ENCODE measurements at regions not wholly inside any gene's neighbourhood (a gene's known extent, or its start where the extent isn't known, plus 50 kb on each side); places are given as distances from the start of the nearest gene placed in this dataset.

DNA sequence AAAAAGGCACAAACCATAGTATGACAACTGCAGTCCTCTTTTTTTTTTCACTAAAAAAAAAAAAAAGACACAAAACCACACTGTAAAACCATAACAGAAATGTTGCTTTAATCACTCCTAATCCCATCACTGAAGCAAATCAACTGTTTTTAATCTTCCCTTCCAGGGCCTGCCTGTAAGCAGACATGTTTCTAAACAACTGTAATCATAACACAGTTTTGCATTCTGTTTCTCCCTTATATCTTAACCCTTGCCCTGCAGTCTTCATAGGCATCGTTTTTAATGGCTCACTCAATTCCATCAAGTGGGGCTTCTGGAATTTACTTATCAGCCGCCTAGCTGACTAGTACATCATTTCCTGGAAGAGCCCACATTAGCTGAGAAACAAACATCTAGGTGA, 111.0 kb upstream of the SLC25A48 start:
- no peak for ATAC-seq
- TF ChIP-seq ZFP30 (CRISPR knock-in tag; IDR thresholded peaks at IDR 0.05) = no peak

DNA sequence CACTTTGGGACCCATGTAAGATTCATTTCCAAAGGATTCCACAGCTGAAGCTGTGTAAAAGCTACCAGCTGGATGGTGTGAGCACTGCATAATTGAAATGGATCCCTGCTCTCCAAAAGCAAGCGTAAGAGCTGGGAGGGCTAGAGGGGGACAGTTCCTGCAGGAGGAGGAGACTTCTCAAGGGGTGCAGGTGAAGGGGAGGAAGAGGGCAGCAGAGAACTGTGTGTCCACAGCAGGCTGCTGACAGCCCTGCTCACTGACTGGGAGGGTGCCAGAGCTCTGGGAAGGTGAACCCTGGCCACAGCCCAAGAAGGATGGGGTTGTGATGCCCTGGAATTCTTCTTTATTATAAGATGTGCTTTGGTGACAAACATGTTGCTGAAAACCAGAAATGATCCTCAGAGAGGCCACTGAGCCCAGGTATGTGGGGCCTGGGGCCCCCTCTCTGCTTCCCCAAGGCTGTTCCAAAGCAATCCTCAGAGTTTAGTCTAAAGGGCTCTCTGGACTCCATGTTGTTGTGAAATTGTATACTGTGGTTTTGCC, 112.8 kb upstream of the SLC25A48 start:
- TF ChIP-seq CSDC2 (CRISPR knock-in tag; IDR thresholded peaks at IDR 0.05) = no peak
- TF ChIP-seq TOX (CRISPR knock-in tag; IDR thresholded peaks at IDR 0.05; ENCODE audit: borderline replicate concordance) = no peak
- TF ChIP-seq ZC3H10 (CRISPR knock-in tag; IDR thresholded peaks at IDR 0.05) = no peak
- TF ChIP-seq ZNF8 (CRISPR knock-in tag; IDR thresholded peaks at IDR 0.05) = no peak
- TF ChIP-seq ZFP3 (CRISPR knock-in tag; IDR thresholded peaks at IDR 0.05) = no peak
- ATAC-seq = no peak

DNA sequence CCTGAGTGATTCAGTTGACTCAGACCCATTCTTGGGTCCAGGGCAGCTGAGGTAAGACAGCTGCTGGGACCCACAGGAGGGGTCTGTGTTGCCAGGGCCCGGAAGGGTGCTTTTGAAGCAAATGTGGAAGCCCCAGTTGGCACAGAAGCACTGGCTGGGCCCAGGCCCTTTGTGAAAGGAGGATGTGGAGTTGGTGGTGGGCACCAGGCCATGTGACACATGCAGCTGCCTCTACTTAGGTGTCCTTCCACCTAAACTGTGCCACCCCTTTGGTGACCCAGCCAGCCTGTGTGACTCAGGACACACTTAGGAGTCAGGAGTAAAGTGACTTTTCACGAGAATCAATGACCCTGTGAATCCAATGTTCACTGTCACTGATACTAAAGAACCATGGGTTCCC, 114.3 kb upstream of the SLC25A48 start:
- no peak for TF ChIP-seq ISL1 (CRISPR knock-in tag; IDR thresholded peaks at IDR 0.05)
- TF ChIP-seq ESRRG (CRISPR knock-in tag; IDR thresholded peaks at IDR 0.05) = no peak
- no peak for TF ChIP-seq TSHZ2 (CRISPR knock-in tag; IDR thresholded peaks at IDR 0.05)
- no peak for TF ChIP-seq OSR1 (CRISPR knock-in tag; IDR thresholded peaks at IDR 0.05)
- no peak for TF ChIP-seq ZNF8 (CRISPR knock-in tag; IDR thresholded peaks at IDR 0.05)
- TF ChIP-seq, protein P1, sequence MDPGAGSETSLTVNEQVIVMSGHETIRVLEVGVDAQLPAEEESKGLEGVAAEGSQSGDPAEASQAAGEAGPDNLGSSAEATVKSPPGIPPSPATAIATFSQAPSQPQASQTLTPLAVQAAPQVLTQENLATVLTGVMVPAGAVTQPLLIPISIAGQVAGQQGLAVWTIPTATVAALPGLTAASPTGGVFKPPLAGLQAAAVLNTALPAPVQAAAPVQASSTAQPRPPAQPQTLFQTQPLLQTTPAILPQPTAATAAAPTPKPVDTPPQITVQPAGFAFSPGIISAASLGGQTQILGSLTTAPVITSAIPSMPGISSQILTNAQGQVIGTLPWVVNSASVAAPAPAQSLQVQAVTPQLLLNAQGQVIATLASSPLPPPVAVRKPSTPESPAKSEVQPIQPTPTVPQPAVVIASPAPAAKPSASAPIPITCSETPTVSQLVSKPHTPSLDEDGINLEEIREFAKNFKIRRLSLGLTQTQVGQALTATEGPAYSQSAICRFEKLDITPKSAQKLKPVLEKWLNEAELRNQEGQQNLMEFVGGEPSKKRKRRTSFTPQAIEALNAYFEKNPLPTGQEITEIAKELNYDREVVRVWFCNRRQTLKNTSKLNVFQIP (CRISPR knock-in tag; IDR thresholded peaks at IDR 0.05; ENCODE audit: borderline replicate concordance, low read depth) = no peak
- ATAC-seq = no peak

- ATAC-seq = no peak
- no peak for TF ChIP-seq ZFP30 (CRISPR knock-in tag; IDR thresholded peaks at IDR 0.05)
- TF ChIP-seq, protein P2, sequence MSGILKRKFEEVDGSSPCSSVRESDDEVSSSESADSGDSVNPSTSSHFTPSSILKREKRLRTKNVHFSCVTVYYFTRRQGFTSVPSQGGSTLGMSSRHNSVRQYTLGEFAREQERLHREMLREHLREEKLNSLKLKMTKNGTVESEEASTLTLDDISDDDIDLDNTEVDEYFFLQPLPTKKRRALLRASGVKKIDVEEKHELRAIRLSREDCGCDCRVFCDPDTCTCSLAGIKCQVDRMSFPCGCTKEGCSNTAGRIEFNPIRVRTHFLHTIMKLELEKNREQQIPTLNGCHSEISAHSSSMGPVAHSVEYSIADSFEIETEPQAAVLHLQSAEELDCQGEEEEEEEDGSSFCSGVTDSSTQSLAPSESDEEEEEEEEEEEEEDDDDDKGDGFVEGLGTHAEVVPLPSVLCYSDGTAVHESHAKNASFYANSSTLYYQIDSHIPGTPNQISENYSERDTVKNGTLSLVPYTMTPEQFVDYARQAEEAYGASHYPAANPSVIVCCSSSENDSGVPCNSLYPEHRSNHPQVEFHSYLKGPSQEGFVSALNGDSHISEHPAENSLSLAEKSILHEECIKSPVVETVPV (CRISPR knock-in tag; IDR thresholded peaks at IDR 0.05) = no peak
- no peak for TF ChIP-seq ZC3H10 (CRISPR knock-in tag; IDR thresholded peaks at IDR 0.05)
- no peak for TF ChIP-seq CSDC2 (CRISPR knock-in tag; IDR thresholded peaks at IDR 0.05)
- no peak for TF ChIP-seq SNAI2 (CRISPR knock-in tag; IDR thresholded peaks at IDR 0.05)
- TF ChIP-seq PPARA (CRISPR knock-in tag; IDR thresholded peaks at IDR 0.05; ENCODE audit: borderline replicate concordance) = no peak
- no peak for TF ChIP-seq OSR1 (CRISPR knock-in tag; IDR thresholded peaks at IDR 0.05)
- TF ChIP-seq ZFP3 (CRISPR knock-in tag; IDR thresholded peaks at IDR 0.05) = no peak
These were observed 114.9 kb upstream of the SLC25A48 start for GRCh38 chr5:135719428-135720063.

- no peak for ATAC-seq
- TF ChIP-seq, protein P1 (CRISPR knock-in tag; IDR thresholded peaks at IDR 0.05; ENCODE audit: borderline replicate concordance, low read depth) = no peak
- TF ChIP-seq OSR1 (CRISPR knock-in tag; IDR thresholded peaks at IDR 0.05) (no peak), CSDC2 (CRISPR knock-in tag; IDR thresholded peaks at IDR 0.05) (no peak), SNAI2 (CRISPR knock-in tag; IDR thresholded peaks at IDR 0.05) (no peak), ZNF70 (CRISPR knock-in tag; IDR thresholded peaks at IDR 0.05) (no peak), ISL1 (CRISPR knock-in tag; IDR thresholded peaks at IDR 0.05) (no peak), GLIS3 (CRISPR knock-in tag; IDR thresholded peaks at IDR 0.05) (no peak), TOX (CRISPR knock-in tag; IDR thresholded peaks at IDR 0.05; ENCODE audit: borderline replicate concordance) (no peak), ZC3H10 (CRISPR knock-in tag; IDR thresholded peaks at IDR 0.05) (no peak), TSHZ2 (CRISPR knock-in tag; IDR thresholded peaks at IDR 0.05) (no peak), PPARA (CRISPR knock-in tag; IDR thresholded peaks at IDR 0.05; ENCODE audit: borderline replicate concordance) (no peak)
- TF ChIP-seq, protein P3, sequence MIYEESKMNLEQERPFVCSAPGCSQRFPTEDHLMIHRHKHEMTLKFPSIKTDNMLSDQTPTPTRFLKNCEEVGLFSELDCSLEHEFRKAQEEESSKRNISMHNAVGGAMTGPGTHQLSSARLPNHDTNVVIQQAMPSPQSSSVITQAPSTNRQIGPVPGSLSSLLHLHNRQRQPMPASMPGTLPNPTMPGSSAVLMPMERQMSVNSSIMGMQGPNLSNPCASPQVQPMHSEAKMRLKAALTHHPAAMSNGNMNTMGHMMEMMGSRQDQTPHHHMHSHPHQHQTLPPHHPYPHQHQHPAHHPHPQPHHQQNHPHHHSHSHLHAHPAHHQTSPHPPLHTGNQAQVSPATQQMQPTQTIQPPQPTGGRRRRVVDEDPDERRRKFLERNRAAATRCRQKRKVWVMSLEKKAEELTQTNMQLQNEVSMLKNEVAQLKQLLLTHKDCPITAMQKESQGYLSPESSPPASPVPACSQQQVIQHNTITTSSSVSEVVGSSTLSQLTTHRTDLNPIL (CRISPR knock-in tag; IDR thresholded peaks at IDR 0.05; ENCODE audit: low read depth) = no peak
- TF ChIP-seq, protein P4, sequence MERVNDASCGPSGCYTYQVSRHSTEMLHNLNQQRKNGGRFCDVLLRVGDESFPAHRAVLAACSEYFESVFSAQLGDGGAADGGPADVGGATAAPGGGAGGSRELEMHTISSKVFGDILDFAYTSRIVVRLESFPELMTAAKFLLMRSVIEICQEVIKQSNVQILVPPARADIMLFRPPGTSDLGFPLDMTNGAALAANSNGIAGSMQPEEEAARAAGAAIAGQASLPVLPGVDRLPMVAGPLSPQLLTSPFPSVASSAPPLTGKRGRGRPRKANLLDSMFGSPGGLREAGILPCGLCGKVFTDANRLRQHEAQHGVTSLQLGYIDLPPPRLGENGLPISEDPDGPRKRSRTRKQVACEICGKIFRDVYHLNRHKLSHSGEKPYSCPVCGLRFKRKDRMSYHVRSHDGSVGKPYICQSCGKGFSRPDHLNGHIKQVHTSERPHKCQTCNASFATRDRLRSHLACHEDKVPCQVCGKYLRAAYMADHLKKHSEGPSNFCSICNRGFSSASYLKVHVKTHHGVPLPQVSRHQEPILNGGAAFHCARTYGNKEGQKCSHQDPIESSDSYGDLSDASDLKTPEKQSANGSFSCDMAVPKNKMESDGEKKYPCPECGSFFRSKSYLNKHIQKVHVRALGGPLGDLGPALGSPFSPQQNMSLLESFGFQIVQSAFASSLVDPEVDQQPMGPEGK (CRISPR knock-in tag; IDR thresholded peaks at IDR 0.05; ENCODE audit: borderline replicate concordance) = no peak
These were observed 115.8 kb upstream of the SLC25A48 start for GRCh38 chr5:135718651-135719050.

Measured in SK-N-SH treated with all-trans-retinoic acid at 6 μM for 48 hours (cell line).